22Rv1 (cell line): ENCODE measurements at regions not wholly inside any gene's neighbourhood (a gene's known extent, or its start where the extent isn't known, plus 50 kb on each side); places are given as distances from the start of the nearest gene placed in this dataset.

Experiments
- CTCF ChIP-seq: fragments of 450-650 bp; IDR thresholded peaks from 2 replicates; pipeline ENCODE4 v1.5.1; 2017; ENCODE audit warnings: mild to moderate bottlenecking
- ZFX ChIP-seq: fragments of 450-650 bp; IDR thresholded peaks from 2 replicates; pipeline ENCODE4 v1.6.1; 2017; ENCODE audit warnings: antibody characterized with exemption, borderline replicate concordance

GRCh38 chrX:1009771-1010170 lies 202.7 kb downstream of the CRLF2 start:
- no peak for TF ChIP-seq CTCF
- TF ChIP-seq ZFX = no peak
